Uterus (tissue), 3 donors: ENCODE measurements at regions not wholly inside any gene's neighbourhood (a gene's known extent, or its start where the extent isn't known, plus 50 kb on each side); places are given as distances from the start of the nearest gene placed in this dataset.

Source experiments
- DNase-seq, 2 donors: peaks; one replicate each; pipeline ENCODE4 v3.0.0-alpha.2; 2019 to 2020
- H3K27ac ChIP-seq, 2 donors: fragments of 200-600 bp; sonication (generic); 1 replicate in 1 of 2; 2 replicates in 1 of 2; pipeline ENCODE4 v1.5.1; 2016 to 2018
- H3K27me3 ChIP-seq, 2 donors: fragments of 200-600 bp; sonication (generic); one replicate each; pipeline ENCODE4 v1.5.1; 2018 to 2019; ENCODE audit warnings: control low read depth in 1 of 2
- H3K36me3 ChIP-seq, 2 donors: fragments of 200-600 bp; sonication (generic); one replicate each; pipeline ENCODE4 v1.5.1; 2019; ENCODE audit warnings: control low read depth in 1 of 2
- H3K4me1 ChIP-seq, 2 donors: fragments of 200-600 bp; sonication (generic); one replicate each; pipeline ENCODE4 v1.5.1; 2018 to 2019; ENCODE audit warnings: control low read depth in 1 of 2
- H3K4me3 ChIP-seq, 2 donors: fragments of 200-600 bp; sonication (generic); 1 replicate in 1 of 2; 2 replicates in 1 of 2; pipeline ENCODE4 v1.5.1; 2018 to 2019; ENCODE audit warnings: mild to moderate bottlenecking in 1 of 2
- H3K9me3 ChIP-seq, 2 donors: fragments of 200-600 bp; sonication (generic); one replicate each; pipeline ENCODE4 v1.5.1; 2019; ENCODE audit warnings: control low read depth in 1 of 2
- CTCF ChIP-seq, 4 experiments: fragments of 200-600 bp in 2 of 4; fragments of 450-650 bp in 2 of 4; sonication (generic) in 2 of 4; IDR thresholded peaks; one replicate each; pipeline ENCODE4 v1.5.1; 2016 to 2019; ENCODE audit warnings: antibody characterized with exemption in 4 of 4, mild to moderate bottlenecking in 2 of 4, moderate library complexity in 1 of 4
- POLR2A ChIP-seq, 2 donors: fragments of 450-650 bp; IDR thresholded peaks; one replicate each; pipeline ENCODE4 v1.6.1; 2016; ENCODE audit warnings: antibody characterized with exemption in 2 of 2, mild to moderate bottlenecking in 1 of 2, moderate library complexity in 1 of 2
- intact Hi-C: fragments of 100-400 bp; cut with DNase I; formaldehyde crosslinking; loops from one replicate; pipeline ENCODE4 v1.15.1; 2023; ENCODE audit warnings: low total_unique reads
- donor health status: DM: yes; HTN: yes; CAD: no.

GRCh38 chr13:71998223-71998622 is 131.2 kb upstream of the DACH1 start:
- Histone ChIP-seq H3K36me3 (no peaks in the 10 kb centered on the region), H3K4me3 (no peak overlapping the region), H3K9me3 (no peaks in the 10 kb centered on the region), H3K4me1 (no peaks in the 10 kb centered on the region), H3K27ac (no peak overlapping the region), H3K27me3 (no peaks in the 10 kb centered on the region)
- TF ChIP-seq POLR2A (IDR thresholded peaks at IDR 0.05) (no peak), CTCF (IDR thresholded peaks at IDR 0.05) (no peak)
- intact Hi-C loops, result no loop called here
- DNase-seq, result no peak

- H3K27ac ChIP-seq, result no peak overlapping the region
- no peaks in the 10 kb centered on the region for H3K36me3 ChIP-seq
- no peaks in the 10 kb centered on the region for H3K4me1 ChIP-seq
- no peak for TF ChIP-seq POLR2A (IDR thresholded peaks at IDR 0.05)
- no peak for TF ChIP-seq CTCF (IDR thresholded peaks at IDR 0.05)
- intact Hi-C loops, result no loop called here
- no peaks in the 10 kb centered on the region for H3K27me3 ChIP-seq
- H3K4me3 ChIP-seq, result no peak overlapping the region
- no peaks in the 10 kb centered on the region for H3K9me3 ChIP-seq
- DNase-seq, result no peak
These were observed 112.6 kb upstream of the DACH1 start for GRCh38 chr13:71979616-71980015.

GRCh38 chr13:71977028-71977427 is 110.0 kb upstream of the DACH1 start:
- DNase-seq, result no peak
- no peaks in the 10 kb centered on the region for H3K9me3 ChIP-seq
- no peak overlapping the region for H3K27ac ChIP-seq
- no peaks in the 10 kb centered on the region for H3K4me1 ChIP-seq
- intact Hi-C loops, result no loop called here
- TF ChIP-seq CTCF (IDR thresholded peaks at IDR 0.05), result no peak
- H3K4me3 ChIP-seq, result no peak overlapping the region
- H3K27me3 ChIP-seq, result no peaks in the 10 kb centered on the region
- H3K36me3 ChIP-seq, result no peaks in the 10 kb centered on the region

GRCh38 chr13:71967990-71968389 is 101.0 kb upstream of the DACH1 start:
- Histone ChIP-seq H3K27me3 (no peaks in the 10 kb centered on the region), H3K27ac (no peak overlapping the region), H3K36me3 (no peaks in the 10 kb centered on the region), H3K4me3 (no peak overlapping the region), H3K4me1 (no peaks in the 10 kb centered on the region), H3K9me3 (no peaks in the 10 kb centered on the region)
- TF ChIP-seq POLR2A (IDR thresholded peaks at IDR 0.05) (no peak), CTCF (IDR thresholded peaks at IDR 0.05) (no peak)
- intact Hi-C loops, result no loop called here
- DNase-seq, result no peak

GRCh38 chr13:71964491-71965100 is 97.6 kb upstream of the DACH1 start:
- no peaks in the 10 kb centered on the region for H3K27me3 ChIP-seq
- no peak for DNase-seq
- intact Hi-C loops, result no loop called here
- H3K4me3 ChIP-seq, result no peak overlapping the region
- H3K9me3 ChIP-seq, result no peaks in the 10 kb centered on the region
- TF ChIP-seq CTCF (IDR thresholded peaks at IDR 0.05), result no peak
- no peak for TF ChIP-seq POLR2A (IDR thresholded peaks at IDR 0.05)
- H3K27ac ChIP-seq, result no peak overlapping the region
- H3K36me3 ChIP-seq, result no peaks in the 10 kb centered on the region
- no peaks in the 10 kb centered on the region for H3K4me1 ChIP-seq
